GM10266 (cell line): ENCODE measurements at regions not wholly inside any gene's neighbourhood (a gene's known extent, or its start where the extent isn't known, plus 50 kb on each side); places are given as distances from the start of the nearest gene placed in this dataset.

ENCODE experiments used
- DNase-seq: peaks from one replicate; pipeline ENCODE4 v3.0.0; 2012; ENCODE audit errors: extremely low spot score
- TF ChIP-seq, protein P1 (sequence below): IDR thresholded peaks from 2 replicates; pipeline ENCODE4 v1.5.1; 2012; ENCODE audit warnings: mild to moderate bottlenecking, low read depth; ENCODE audit not compliant: control insufficient read depth, insufficient read depth; ENCODE audit errors: missing control alignments

DNA sequence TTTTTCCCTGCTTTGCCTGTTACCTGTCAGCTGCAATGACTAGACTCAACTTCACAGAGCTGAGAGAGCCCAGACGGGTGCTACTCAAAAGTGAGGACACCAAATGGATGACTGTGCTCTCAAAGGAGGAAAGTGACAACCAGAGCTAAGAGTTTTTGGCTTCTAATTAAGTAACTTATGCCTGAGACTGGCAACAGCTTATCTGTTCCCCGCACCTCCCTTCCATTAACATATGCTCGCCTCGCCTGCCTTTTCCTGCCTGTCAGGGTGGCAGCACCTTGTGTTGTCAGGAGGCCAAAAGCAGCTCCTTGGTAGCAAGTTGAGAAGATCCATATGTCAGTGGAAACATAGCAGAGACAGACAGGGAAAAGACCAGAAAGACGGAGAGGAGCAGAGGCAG is 573.9 kb upstream of the KIRREL3 start:
- no peak for DNase-seq
- TF ChIP-seq, protein P1, sequence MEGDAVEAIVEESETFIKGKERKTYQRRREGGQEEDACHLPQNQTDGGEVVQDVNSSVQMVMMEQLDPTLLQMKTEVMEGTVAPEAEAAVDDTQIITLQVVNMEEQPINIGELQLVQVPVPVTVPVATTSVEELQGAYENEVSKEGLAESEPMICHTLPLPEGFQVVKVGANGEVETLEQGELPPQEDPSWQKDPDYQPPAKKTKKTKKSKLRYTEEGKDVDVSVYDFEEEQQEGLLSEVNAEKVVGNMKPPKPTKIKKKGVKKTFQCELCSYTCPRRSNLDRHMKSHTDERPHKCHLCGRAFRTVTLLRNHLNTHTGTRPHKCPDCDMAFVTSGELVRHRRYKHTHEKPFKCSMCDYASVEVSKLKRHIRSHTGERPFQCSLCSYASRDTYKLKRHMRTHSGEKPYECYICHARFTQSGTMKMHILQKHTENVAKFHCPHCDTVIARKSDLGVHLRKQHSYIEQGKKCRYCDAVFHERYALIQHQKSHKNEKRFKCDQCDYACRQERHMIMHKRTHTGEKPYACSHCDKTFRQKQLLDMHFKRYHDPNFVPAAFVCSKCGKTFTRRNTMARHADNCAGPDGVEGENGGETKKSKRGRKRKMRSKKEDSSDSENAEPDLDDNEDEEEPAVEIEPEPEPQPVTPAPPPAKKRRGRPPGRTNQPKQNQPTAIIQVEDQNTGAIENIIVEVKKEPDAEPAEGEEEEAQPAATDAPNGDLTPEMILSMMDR = no peak

DNA sequence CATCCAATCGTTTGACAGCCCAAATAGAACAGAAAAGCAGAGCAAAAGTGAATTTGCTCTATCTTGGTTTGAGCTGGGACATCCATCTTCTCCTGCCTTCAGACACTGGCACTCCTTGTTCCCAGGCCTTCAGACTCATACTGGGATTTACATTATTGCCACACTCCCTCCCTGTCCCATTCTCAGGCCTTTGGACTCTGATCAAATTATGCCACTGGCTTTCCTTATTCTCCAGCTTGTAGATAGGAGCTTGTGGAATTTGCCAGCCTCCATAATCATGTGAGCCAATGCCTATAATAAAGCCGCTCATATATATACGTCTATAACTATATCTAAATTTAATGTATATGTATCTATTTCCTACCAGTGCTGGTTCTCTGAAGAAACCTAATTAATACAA is 568.3 kb upstream of the KIRREL3 start:
- no peak for DNase-seq

DNA sequence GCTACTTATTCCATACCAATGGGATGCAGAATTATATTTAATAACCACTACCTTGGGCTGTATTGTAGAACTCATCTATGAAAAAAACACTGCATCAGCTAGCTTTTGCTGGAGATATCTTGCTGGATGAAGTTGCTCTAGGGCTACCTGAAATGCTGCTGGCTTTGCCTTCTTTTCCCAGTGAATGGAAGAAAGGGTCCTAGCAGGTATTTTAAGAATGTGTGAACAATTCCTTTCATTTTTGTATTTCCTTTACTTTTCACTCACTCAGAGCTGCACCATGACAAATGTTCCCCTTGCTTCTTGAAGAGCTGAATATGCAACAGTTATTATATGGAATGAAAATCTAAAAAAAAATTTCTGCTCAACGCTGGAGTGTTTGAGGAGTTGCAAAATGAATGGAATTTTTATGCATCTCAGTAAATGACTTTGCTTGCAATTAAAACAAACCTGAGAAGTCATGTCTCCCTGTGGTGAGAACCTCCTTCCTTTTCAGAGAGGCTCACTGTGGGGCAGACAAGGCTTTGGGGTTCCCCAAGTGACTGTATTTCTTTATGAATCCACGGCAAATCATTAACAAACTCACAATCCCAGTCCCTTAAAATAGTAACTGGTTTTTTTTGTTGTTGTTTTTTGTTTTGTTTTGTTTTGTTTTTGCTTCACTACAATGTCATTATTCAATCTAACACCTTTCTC is 566.8 kb upstream of the KIRREL3 start:
- no peak for DNase-seq
- TF ChIP-seq, protein P1 = no peak

More for the DNA sequence above, 568.3 kb upstream of the KIRREL3 start:
- TF ChIP-seq, protein P1 = no peak

DNA sequence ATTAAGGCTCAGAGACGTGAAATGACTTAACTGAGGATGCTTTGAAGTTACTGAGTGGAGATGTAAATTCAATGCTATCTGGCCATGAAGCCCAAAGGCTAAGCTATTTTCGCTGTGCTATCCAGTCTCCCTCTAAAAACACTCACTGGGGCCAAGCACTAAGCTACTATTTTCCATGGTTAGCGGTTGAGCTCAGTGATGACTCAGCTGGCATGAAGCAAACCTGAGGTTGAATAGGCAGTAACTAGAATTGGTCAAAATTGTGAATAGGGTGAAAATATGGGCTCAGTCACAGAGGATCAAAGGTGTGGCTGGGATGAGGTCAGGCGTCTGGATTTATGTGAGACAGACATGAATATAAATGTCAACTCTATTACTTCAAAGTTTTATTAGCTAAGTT is 564.2 kb upstream of the KIRREL3 start:
- no peak for DNase-seq
- TF ChIP-seq, protein P1 = no peak

DNA sequence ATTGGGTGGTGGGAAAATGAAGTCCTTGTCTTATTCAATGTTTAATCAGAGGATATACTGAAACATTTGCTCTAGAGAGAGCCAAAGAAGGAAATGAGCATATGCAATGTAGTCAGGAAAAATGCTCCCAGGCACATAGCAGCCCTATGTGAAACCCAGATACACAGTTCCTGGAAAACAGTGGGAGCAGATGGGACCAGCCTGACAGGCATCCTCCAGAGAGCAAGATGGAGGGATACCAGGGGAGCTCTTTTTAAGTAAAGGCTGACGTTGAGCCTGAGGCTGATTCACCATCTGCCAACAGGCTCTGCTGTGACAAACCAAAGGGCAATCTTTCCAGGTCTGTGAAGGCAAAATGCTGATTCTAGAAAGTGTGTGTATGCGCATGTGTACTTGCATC is 559.4 kb upstream of the KIRREL3 start:
- TF ChIP-seq, protein P1 = no peak
- no peak for DNase-seq

DNA sequence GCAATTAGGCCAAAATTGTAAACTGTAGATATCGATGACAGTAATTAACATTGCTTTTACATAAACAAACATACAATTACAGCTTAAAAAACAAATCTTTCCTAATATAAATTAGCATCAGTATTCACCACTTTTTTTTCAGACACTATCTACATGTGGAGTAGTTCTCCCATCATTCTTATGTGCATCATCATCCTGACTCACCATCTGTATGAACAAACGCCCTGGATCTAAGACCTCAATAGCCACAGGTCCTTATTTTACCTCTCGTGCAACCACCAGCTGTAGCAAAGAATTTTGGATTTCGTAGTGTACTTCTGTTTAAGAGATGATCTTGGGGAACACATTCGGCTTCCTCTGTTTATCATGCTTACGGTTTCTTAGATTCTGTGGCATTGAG is 551.9 kb upstream of the KIRREL3 start:
- TF ChIP-seq, protein P1 = no peak
- no peak for DNase-seq

DNA sequence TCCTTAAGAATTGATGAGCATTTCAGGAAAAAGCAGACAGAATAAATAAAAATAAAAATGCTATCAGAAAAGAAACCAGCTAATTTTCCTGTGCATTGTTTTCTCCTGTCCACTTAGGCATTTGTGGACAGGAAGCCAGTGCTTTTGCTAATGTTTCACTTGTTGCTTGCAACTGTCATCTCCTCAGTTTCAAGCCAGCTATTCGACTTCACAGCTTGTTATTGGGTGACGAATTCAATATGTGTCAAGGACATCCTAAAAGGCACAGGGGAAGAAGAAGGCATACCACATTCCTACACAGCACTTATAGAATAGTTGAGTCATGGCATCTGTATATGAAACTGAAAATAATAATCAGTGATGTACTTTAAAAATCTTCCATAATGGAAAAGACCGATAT is 530.6 kb upstream of the KIRREL3 start:
- no peak for DNase-seq
- TF ChIP-seq, protein P1 = no peak
